Panc1 (cell line): ENCODE measurements at regions not wholly inside any gene's neighbourhood (a gene's known extent, or its start where the extent isn't known, plus 50 kb on each side); places are given as distances from the start of the nearest gene placed in this dataset.

Experiments used
- ATAC-seq: fragments of 200-7000 bp; cut with Tn5 transposase; 2 replicates; pipeline ENCODE4 v1.9.1; 2020; ENCODE audit warnings: mild to moderate bottlenecking, moderate library complexity
- BruUV-seq: library from RNA; stranded (reverse); fragments of 400-500 nt; replicated peaks from 2 replicates; lab custom pipeline; 2021; lab: Mats Ljungman, UMichigan
- CTCF ChIA-PET: fragments of 300-600 bp; sonication (Branson Sonifier 250); formaldehyde crosslinking; loops from one replicate; lab custom pipeline; 2022; ENCODE audit warnings: antibody characterized with exemption; lab: Charles Lee
- POLR2A ChIA-PET: fragments of 300-600 bp; sonication (Branson Sonifier 250); formaldehyde crosslinking; loops from one replicate; lab custom pipeline; 2022; ENCODE audit warnings: antibody characterized with exemption; lab: Charles Lee
- DNase-seq: peaks from one replicate; pipeline ENCODE4 v3.0.0-alpha.2; 2010; ENCODE audit warnings: low read depth, low spot score
- H3K27ac ChIP-seq: 2 replicates; pipeline ENCODE4 v1.5.1; 2011; ENCODE audit warnings: mild to moderate bottlenecking, low read length, inconsistent platforms
- H3K27me3 ChIP-seq: fragments of 200-500 bp; sonication (Bioruptor generic); 2 replicates; pipeline ENCODE4 v1.6.0; 2014; ENCODE audit warnings: low read length, inconsistent platforms; ENCODE audit not compliant: control insufficient read depth, insufficient read depth
- H3K36me3 ChIP-seq: fragments of 200-500 bp; sonication (Bioruptor generic); 2 replicates; pipeline ENCODE4 v1.5.1; 2014; ENCODE audit warnings: inconsistent platforms, mild to moderate bottlenecking, low read length, moderate library complexity; ENCODE audit not compliant: control insufficient read depth, insufficient read depth
- H3K4me1 ChIP-seq: 2 replicates; pipeline ENCODE4 v1.5.1; 2011; ENCODE audit warnings: inconsistent platforms, mild to moderate bottlenecking, low read length, moderate library complexity; ENCODE audit not compliant: control insufficient read depth, insufficient read depth
- H3K4me3 ChIP-seq, 2 experiments: 2 replicates each; pipeline ENCODE4 v1.5.1; 2011 to 2012; ENCODE audit warnings: low read depth in 2 of 2, low read length in 2 of 2, mild to moderate bottlenecking in 2 of 2, inconsistent platforms in 1 of 2, moderate library complexity in 1 of 2
- H3K9me3 ChIP-seq: fragments of 200-500 bp; sonication (Bioruptor generic); 2 replicates; pipeline ENCODE4 v1.5.1; 2014; ENCODE audit warnings: low read depth, mild to moderate bottlenecking, inconsistent platforms, low read length, moderate library complexity; ENCODE audit not compliant: control insufficient read depth, insufficient read depth
- CTCF ChIP-seq: fragments of 450-650 bp; IDR thresholded peaks from 2 replicates; pipeline ENCODE4 v1.5.1; 2017; ENCODE audit warnings: mild to moderate bottlenecking
- POLR2AphosphoS5 ChIP-seq: IDR thresholded peaks from 2 replicates; pipeline ENCODE4 v1.6.1; 2012; ENCODE audit warnings: mild to moderate bottlenecking, low read depth, low read length, moderate library complexity
- SIN3A ChIP-seq: IDR thresholded peaks from 2 replicates; pipeline ENCODE4 v1.6.1; 2012; ENCODE audit warnings: low read depth, mild to moderate bottlenecking, low read length, moderate library complexity, borderline replicate concordance; ENCODE audit not compliant: insufficient read depth
- TCF7L2 ChIP-seq: IDR thresholded peaks from 2 replicates; pipeline ENCODE4 v1.6.1; 2011; ENCODE audit warnings: mild to moderate bottlenecking, low read depth, low read length, inconsistent platforms
- in situ Hi-C: cut with HindIII; loops from 2 replicates; pipeline ENCODE4 v1.10.0; 2016; ENCODE audit warnings: low sequenced_read_pairs, low pct_unique_long_range_greater_than_20kb
- intact Hi-C: fragments of 100-400 bp; cut with micrococcal nuclease; formaldehyde crosslinking; loops from one replicate; pipeline ENCODE4 v1.10.0; 2022; ENCODE audit not compliant: unreplicated experiment
- TF ChIP-seq, protein P1 (sequence below), 2 experiments: IDR thresholded peaks; 2 replicates each; pipeline ENCODE4 v1.6.1; 2011 to 2012; ENCODE audit warnings: low read depth in 2 of 2, control low read depth in 1 of 2, low read length in 1 of 2, mild to moderate bottlenecking in 1 of 2, moderate library complexity in 1 of 2; ENCODE audit not compliant: insufficient read depth in 1 of 2

DNA sequence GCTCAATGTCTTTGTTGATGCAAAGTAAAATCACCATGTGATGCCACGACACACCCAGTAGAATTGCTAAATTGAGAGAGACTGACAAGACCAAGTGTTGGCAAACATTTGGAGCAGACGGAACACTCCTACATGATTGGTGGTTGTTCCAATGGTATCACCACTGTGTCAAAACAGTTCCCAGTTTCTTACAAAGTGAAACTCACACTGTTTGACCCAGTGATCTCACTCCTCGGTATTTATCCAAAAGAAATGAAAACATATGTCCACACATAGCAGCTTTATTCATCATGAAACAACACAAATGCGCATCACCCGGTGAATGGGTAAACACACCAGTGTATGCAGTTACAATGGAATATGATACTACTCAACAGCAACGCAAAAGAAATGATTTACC is 74.0 kb upstream of the SULF2 start:
- Histone ChIP-seq H3K4me3 (no peak overlapping the region), H3K27ac (no peak overlapping the region), H3K36me3 (no peaks in the 10 kb centered on the region), H3K4me1 (no peaks in the 10 kb centered on the region), H3K27me3 (peaks cover 6% of the 10 kb centered on the region), H3K9me3 (no peaks in the 10 kb centered on the region)
- no TSS peak for BruUV-seq
- POLR2A ChIA-PET: no interaction called here
- intact Hi-C loops (no loop called here), in situ Hi-C loops (no loop called here)
- TF ChIP-seq POLR2AphosphoS5 (no peak), SIN3A (no peak), TCF7L2 (no peak)
- TF ChIP-seq, protein P1, sequence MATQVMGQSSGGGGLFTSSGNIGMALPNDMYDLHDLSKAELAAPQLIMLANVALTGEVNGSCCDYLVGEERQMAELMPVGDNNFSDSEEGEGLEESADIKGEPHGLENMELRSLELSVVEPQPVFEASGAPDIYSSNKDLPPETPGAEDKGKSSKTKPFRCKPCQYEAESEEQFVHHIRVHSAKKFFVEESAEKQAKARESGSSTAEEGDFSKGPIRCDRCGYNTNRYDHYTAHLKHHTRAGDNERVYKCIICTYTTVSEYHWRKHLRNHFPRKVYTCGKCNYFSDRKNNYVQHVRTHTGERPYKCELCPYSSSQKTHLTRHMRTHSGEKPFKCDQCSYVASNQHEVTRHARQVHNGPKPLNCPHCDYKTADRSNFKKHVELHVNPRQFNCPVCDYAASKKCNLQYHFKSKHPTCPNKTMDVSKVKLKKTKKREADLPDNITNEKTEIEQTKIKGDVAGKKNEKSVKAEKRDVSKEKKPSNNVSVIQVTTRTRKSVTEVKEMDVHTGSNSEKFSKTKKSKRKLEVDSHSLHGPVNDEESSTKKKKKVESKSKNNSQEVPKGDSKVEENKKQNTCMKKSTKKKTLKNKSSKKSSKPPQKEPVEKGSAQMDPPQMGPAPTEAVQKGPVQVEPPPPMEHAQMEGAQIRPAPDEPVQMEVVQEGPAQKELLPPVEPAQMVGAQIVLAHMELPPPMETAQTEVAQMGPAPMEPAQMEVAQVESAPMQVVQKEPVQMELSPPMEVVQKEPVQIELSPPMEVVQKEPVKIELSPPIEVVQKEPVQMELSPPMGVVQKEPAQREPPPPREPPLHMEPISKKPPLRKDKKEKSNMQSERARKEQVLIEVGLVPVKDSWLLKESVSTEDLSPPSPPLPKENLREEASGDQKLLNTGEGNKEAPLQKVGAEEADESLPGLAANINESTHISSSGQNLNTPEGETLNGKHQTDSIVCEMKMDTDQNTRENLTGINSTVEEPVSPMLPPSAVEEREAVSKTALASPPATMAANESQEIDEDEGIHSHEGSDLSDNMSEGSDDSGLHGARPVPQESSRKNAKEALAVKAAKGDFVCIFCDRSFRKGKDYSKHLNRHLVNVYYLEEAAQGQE (IDR thresholded peaks at IDR 0.05; ENCODE audit: insufficient read depth in 1 of 2, low read depth in 2 of 2, low read length in 1 of 2): no peak
- ATAC-seq (no peak), DNase-seq (no peak)
- CTCF ChIA-PET: no interaction called here

DNA sequence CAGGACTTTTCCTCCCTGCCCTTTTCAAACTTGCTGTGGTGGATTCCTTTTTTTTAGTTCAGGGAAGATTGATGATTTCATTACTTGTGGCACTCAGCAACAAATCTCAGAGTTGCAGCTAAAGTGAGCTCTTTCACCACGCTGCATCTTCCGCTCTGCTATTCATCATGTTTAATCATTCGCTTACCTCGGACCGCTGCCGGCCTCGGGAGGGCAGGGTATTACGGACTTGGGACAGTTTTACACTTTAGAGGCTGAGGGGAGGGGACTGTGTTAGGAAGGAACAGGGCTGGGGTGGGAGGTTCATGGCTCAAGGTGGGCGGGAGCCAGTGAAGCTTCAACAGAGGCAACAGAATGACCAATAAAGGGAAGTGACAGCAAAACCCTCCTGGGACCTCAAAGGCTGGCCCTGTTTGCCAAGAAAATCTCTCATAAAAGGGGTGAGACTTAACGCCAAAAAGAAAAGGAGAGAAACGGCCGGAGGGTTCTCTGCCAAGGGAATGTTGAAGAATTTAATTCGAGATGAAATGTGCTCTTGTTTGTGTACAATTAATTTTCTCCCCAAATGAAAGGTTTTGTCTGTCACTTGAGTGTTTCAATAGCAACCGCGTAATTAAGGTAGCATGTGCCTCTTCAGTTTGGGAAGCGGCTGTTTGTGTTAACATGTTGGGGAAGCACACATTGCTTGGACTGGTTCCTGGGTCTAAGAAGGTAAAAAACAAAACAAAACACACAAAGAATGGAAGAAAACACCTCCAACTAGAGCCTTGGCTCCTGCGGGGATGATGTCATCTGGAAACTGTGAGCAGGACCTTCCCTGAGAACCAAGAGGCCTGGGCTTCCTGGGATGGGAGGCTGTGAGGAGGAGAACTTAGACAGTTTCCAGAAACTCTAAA is 72.5 kb upstream of the SULF2 start:
- no peak for TF ChIP-seq POLR2AphosphoS5
- no peak for TF ChIP-seq CTCF
- TF ChIP-seq, protein P1 (IDR thresholded peaks at IDR 0.05; ENCODE audit: insufficient read depth in 1 of 2, low read depth in 2 of 2, low read length in 1 of 2): no peak
- no peak for TF ChIP-seq TCF7L2
- TF ChIP-seq SIN3A: no peak
- DNase-seq (no peak), ATAC-seq (no peak)
- H3K9me3 ChIP-seq: no peaks in the 10 kb centered on the region
- in situ Hi-C loops (no loop called here), intact Hi-C loops (no loop called here)
- CTCF ChIA-PET: interaction anchor here (0.5 kb wide), 1 partner anchor 331 kb away, joined by 3 read pairs; no protein-coding TSS in a partner anchor
- H3K27me3 ChIP-seq: no peaks in the 10 kb centered on the region; the same call in 1 of the 2 replicates
- H3K4me3 ChIP-seq: no peak overlapping the region
- POLR2A ChIA-PET: interaction anchor here (0.6 kb wide), 1 partner anchor 772 kb away, joined by 3 read pairs; no protein-coding TSS in a partner anchor
- H3K4me1 ChIP-seq: no peaks in the 10 kb centered on the region
- no peak overlapping the region for H3K27ac ChIP-seq
- H3K36me3 ChIP-seq: no peaks in the 10 kb centered on the region
- BruUV-seq: no TSS peak
